Rectal smooth muscle tissue (tissue), 1 donor: ENCODE measurements at regions not wholly inside any gene's neighbourhood (a gene's known extent, or its start where the extent isn't known, plus 50 kb on each side); places are given as distances from the start of the nearest gene placed in this dataset.
"Not testable (repeated sequence)": the region's sequence is repeated elsewhere in the genome, so short reads cannot be mapped to it uniquely, and the experiment has no call there.

Experiments used
- H3K27ac ChIP-seq: one replicate; pipeline ENCODE4 v1.7.0; 2013; ENCODE audit warnings: low read depth, low read length, inconsistent platforms
- H3K27me3 ChIP-seq: one replicate; pipeline ENCODE4 v1.7.0; 2013; ENCODE audit warnings: low read length; ENCODE audit not compliant: control insufficient read depth, insufficient read depth
- H3K36me3 ChIP-seq: one replicate; pipeline ENCODE4 v1.7.0; 2013; ENCODE audit warnings: low read length; ENCODE audit not compliant: control insufficient read depth, insufficient read depth
- H3K4me1 ChIP-seq: one replicate; pipeline ENCODE4 v1.7.0; 2013; ENCODE audit warnings: low read length; ENCODE audit not compliant: control insufficient read depth, insufficient read depth
- H3K4me3 ChIP-seq: one replicate; pipeline ENCODE4 v1.7.0; 2013; ENCODE audit warnings: low read length
- H3K9ac ChIP-seq: one replicate; pipeline ENCODE4 v1.7.0; 2013; ENCODE audit warnings: low read length

DNA sequence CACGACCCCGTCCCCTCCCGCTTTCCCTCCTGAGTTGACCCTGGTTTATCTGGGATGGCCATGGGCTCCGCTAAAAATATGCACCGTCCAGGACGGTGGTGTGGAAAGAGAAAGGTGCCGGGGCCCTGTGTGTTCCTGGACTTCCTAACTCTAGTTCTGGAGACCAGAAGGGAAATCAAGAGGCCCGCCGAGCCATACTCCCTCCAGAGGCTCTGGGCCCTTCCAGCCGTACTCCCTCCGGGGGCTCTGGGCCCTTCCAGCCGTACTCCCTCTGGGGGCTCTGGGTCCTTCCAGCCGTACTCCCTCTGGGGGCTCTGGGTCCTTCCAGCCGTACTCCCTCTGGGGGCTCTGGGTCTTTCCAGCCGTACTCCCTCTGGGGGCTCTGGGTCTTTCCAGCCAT lies 168.5 kb downstream of the LAT start:
- H3K9ac ChIP-seq, H3K27me3 ChIP-seq, H3K4me1 ChIP-seq, H3K27ac ChIP-seq, H3K4me3 ChIP-seq, H3K36me3 ChIP-seq: not testable (repeated sequence)

DNA sequence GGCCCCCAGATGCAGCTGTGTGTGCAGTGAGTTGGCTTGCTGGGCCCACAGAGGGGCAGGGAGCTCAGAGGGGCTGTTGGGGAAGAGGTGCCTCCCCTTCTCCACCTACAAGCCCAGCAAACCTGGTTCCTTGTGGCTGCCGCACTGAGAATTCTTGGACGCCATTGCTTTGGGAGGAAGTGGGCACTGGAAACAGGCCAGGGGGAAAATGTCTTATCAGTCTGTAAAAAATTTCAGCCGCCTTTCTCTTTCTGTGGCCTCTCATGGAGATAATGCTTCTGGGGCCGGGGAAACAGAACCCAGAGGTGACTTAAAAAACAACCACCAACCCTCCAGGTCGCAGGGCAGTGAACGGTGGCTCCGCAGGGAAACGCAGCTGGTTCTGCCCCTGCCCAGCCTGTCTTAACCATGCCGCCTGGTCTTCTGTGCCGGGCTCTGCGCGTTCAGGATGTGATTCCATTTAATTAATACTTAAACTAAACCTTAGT lies 167.7 kb downstream of the LAT start:
- H3K4me3 ChIP-seq, H3K27me3 ChIP-seq, H3K36me3 ChIP-seq, H3K27ac ChIP-seq, H3K4me1 ChIP-seq, H3K9ac ChIP-seq: not testable (repeated sequence)

DNA sequence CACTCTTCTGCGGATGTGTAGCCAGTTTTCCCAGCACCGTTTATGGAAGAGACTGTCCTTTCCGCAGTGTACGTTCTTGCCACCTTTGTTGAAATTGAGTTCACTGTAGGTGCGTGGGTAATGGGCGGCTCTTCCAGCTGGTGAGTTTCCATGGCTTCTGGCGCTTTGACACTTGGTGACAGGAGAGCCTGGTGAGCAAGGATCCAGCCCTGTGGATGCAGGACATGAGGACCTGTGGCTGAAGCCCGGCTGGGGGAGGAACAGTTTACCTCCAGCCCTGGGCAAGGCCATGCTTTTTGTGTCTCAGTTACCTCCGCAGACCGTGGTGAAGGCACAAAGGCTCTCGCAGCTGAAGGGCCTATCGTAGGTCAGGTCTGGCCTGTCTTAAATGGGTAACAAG lies 166.5 kb downstream of the LAT start:
- no peaks in the 10 kb centered on the region for H3K27me3 ChIP-seq
- H3K9ac ChIP-seq = no peak overlapping the region
- no peak overlapping the region for H3K4me3 ChIP-seq
- H3K27ac ChIP-seq = no peak overlapping the region
- peaks cover 4% of the 10 kb centered on the region for H3K4me1 ChIP-seq
- H3K36me3 ChIP-seq = no peaks in the 10 kb centered on the region

DNA sequence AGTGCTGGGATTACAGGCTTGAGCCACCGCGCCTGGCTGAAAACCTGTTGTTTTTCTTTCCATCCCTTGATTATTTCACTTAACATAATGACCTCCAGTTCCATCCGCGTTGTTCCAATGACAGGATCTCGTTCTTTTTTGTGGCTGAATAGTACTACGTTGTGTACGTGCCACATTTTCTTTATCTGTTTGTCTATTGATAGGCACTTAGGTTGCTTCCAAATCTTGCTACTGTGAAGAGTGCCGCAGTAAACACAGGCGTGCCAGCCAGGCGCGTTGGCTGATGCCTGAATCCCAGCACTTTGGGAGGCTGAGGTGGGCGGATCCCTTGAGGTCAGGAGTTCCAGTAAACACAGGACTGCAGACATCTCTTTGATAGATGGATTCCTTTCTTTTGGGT lies 165.1 kb downstream of the LAT start:
- not testable (repeated sequence) for H3K27ac ChIP-seq, H3K27me3 ChIP-seq, H3K36me3 ChIP-seq, H3K4me3 ChIP-seq, H3K9ac ChIP-seq, H3K4me1 ChIP-seq

DNA sequence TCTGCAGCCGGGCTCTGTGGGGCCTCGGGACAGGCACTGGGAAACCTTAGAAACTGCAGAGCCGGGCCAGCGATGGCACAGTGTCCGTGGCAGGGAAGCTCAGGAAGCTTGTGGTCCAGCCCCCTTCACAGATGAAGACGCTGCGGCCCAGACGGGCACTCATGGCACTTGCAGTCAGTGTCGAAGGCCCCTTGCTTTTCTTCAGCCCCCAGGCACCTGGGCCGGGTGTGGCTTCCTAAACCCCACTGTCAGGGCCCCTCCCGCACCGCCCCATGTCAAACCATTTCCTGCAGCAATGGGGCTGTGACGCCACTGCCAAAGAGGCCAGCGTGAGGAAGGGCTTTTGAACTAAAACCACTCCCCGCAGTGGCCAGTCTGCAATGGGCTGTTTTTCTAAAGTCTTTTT lies 164.0 kb downstream of the LAT start:
- H3K9ac ChIP-seq = no peak overlapping the region
- no peaks in the 10 kb centered on the region for H3K36me3 ChIP-seq
- H3K27ac ChIP-seq = no peak overlapping the region
- H3K4me1 ChIP-seq = no peaks in the 10 kb centered on the region
- no peaks in the 10 kb centered on the region for H3K27me3 ChIP-seq
- H3K4me3 ChIP-seq = no peak overlapping the region

DNA sequence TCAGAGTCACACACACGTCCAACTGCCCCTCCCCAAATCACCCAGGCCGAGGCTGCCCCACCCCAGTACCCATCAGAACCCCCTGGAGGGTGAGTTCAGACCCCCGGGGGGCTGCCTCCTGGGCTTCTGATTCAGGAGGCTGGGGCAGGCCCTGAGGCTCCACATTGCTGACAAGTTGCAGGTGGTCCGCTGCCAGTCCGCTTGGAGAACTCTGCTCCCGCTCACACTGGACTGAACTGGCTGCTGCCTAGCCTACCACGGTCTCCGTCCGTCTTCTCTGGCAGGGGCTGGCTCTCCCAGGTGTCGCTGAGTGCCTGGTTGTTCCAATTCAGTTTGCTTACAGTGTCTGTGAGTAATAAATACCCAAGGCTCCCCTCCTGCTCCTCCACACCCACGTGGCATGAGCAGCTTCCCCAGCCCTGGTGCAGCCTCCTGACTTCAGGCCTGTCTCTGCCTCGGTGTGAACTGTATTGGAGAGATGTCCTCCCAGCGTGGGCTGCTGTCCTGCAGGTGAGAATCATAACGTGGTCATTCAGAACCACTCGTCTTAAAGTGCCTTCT lies 163.4 kb downstream of the LAT start:
- H3K4me3 ChIP-seq = no peak overlapping the region
- no peaks in the 10 kb centered on the region for H3K36me3 ChIP-seq
- H3K9ac ChIP-seq = no peak overlapping the region
- H3K27me3 ChIP-seq = no peaks in the 10 kb centered on the region
- no peaks in the 10 kb centered on the region for H3K4me1 ChIP-seq
- no peak overlapping the region for H3K27ac ChIP-seq

DNA sequence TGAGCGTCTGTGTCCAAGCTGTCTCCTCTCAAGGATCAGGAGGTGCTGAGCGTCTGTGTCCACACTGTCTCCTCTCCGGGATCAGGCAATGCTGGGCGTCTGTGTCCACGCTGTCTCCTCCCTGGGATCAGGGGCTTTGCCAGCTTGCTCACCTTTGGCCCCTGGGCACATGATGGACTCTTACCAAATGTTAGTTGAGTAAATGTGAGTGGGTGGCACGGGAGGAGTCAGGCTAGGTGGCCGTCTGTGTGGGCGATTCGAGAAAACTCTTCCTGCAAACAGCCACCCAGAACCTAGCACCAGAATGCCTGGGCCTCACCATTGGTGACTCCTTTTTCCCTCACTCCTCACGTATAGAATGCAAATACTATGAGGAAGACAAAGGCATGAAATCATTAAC lies 162.9 kb downstream of the LAT start:
- H3K9ac ChIP-seq, H3K4me1 ChIP-seq, H3K36me3 ChIP-seq, H3K27me3 ChIP-seq, H3K27ac ChIP-seq, H3K4me3 ChIP-seq: not testable (repeated sequence)

DNA sequence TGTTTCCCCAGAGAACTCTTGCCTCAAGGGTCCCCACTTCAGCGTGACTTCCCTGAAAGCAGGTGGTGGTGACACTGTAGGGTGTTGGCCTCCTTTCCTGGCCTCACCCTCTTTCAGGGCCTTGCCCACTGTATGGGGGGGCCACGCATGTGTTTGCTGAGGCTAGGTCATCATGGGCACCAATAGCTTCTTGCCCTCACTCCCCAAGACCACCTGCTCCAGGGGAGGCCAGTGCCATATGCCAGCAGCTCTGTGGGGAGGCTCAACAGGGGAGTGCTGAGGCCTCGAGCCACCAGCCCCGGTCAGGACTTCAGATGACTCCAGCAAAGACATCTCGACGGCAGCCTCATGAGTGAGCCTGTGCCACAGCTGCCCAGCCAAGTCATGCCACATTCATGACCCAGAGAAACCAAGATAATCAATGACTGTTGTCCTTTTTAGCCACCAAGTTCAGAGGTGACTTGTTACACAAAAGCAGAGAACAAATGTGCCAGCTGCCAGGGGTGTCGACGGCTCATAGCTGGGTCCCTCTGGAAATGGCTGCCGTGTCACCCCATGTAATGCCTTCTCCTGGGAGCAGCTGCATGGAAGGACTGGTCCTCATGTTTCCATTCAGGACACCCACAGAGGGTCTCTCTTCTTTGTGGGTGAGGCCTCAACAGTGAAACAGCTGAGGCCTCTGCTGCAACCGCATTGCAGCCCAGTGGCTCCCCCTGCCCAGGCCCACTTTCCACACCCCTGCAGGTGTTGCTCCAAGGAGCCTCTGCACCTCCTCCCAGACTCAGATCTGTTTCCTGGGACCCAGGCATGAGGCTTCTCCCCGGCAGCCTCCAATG lies 162.2 kb downstream of the LAT start:
- not testable (repeated sequence) for H3K9ac ChIP-seq, H3K4me1 ChIP-seq, H3K27me3 ChIP-seq, H3K36me3 ChIP-seq, H3K4me3 ChIP-seq, H3K27ac ChIP-seq

DNA sequence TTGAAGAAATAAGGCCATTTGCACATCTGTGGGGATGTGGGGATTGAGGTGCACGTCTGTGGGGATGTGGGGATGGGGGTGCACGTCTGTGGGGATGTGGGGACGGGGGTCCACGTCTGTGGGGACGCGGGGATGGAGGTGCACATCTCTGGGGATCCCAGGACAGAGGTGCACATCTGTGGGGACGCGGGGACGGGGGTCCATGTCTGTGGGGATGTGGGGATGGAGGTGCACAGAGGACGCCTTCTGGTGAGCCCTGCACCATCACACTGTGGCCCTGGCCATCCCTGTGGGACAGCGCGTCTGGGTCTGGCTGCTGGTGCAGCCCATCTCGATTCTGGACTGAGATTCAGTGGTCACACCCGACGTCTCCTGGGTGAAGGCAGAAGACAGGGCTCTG lies 161.4 kb downstream of the LAT start:
- Histone ChIP-seq H3K36me3 (no peaks in the 10 kb centered on the region), H3K27me3 (no peaks in the 10 kb centered on the region), H3K9ac (no peak overlapping the region), H3K4me3 (no peak overlapping the region), H3K27ac (no peak overlapping the region), H3K4me1 (no peaks in the 10 kb centered on the region)

DNA sequence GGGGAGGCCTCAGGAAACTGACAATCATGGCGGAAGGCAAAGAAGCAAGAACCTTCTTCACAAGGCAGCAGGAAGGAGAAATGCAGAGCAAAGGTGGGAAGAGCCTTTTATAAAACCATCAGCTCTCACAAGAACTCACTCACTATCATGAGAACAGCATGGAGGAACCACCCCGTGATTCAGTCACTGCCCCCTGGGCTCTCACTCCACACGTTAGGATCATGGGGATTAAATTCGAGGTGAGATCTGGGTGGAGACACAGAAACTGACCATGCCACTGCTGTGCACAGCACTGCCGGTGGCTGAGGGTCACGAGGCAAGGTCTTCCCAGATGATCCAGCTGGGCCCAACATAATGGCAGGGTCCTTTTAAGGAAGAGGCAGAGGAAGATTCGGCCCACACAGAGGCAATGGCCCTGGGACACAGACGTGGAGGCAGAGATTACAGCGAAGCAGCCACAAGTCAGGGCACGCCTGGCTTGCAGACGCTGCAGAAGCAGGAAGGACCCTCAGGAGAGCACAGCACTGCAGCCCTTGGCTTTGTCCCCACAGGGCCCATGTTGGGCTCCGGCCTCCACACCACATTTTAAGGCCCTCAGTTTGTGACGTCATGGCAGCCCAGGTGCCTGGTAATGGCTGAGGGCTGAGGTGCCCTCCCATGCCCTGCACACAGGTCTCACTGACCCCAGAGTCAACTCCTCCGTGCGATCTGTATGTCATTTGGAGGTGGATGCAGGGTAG lies 160.8 kb downstream of the LAT start:
- H3K36me3 ChIP-seq, H3K4me1 ChIP-seq, H3K27me3 ChIP-seq, H3K4me3 ChIP-seq, H3K9ac ChIP-seq, H3K27ac ChIP-seq: not testable (repeated sequence)

DNA sequence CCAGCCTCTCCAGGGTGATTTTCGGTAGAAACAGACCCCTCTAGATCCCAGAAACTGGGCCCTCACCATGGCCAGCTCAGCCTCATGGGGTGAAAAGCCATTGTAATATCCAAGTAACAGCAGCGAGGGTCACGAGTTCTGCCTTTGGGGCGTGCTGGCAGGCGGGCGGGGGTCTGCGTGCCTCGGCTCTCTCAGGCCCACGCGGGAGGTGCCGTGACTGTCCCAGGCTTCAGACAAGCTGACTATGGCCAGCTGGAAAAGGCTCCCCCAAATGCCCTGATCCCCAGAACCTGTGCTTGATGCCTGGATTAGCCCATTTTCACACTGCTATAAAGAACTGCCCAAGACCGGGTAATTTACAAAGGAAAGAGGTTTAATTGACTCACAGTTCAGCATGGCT lies 160.2 kb downstream of the LAT start:
- H3K9ac ChIP-seq, H3K4me1 ChIP-seq, H3K36me3 ChIP-seq, H3K4me3 ChIP-seq, H3K27me3 ChIP-seq, H3K27ac ChIP-seq: not testable (repeated sequence)

DNA sequence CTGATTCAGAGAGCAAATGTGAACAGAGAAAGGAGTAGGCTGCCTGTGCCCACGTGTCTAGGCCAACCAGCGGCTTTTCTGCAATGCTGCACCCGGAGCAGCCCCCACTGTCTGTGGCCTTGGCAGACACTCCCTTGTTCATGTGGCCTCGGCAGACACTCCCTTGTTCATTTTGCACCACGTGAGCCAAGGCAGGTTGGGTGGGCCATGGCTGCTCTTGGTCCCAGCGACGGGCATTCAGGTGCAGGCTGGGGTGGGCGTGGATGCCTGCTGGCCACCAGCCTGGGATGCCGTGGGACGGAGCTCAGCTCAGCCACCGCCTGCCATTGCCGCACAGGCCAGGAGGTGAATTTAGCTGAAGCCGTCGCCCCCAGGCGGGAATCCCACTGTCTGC lies 159.8 kb downstream of the LAT start:
- H3K36me3 ChIP-seq, H3K4me1 ChIP-seq, H3K27ac ChIP-seq: not testable (repeated sequence)

More for the DNA sequence above, 159.8 kb downstream of the LAT start:
- not testable (repeated sequence) for H3K9ac ChIP-seq, H3K4me3 ChIP-seq, H3K27me3 ChIP-seq
